Skeletal muscle satellite cell (primary cell): ENCODE measurements at regions not wholly inside any gene's neighbourhood (a gene's known extent, or its start where the extent isn't known, plus 50 kb on each side); places are given as distances from the start of the nearest gene placed in this dataset.

Experiments used
- H3K27me3 ChIP-seq: 2 replicates; pipeline ENCODE4 v1.7.0; 2013; ENCODE audit warnings: low read length; ENCODE audit not compliant: control insufficient read depth, insufficient read depth
- H3K36me3 ChIP-seq: 2 replicates; pipeline ENCODE4 v1.7.0; 2013; ENCODE audit warnings: mild to moderate bottlenecking, control low read depth, low read length; ENCODE audit not compliant: insufficient read depth
- H3K4me1 ChIP-seq: 2 replicates; pipeline ENCODE4 v1.7.0; 2013; ENCODE audit warnings: low read length; ENCODE audit not compliant: control insufficient read depth, insufficient read depth
- H3K4me2 ChIP-seq: 2 replicates; pipeline ENCODE4 v1.7.0; 2013; ENCODE audit warnings: mild to moderate bottlenecking, low read length
- H3K4me3 ChIP-seq: 2 replicates; pipeline ENCODE4 v1.7.0; 2013; ENCODE audit warnings: low read length
- H3K9ac ChIP-seq: 2 replicates; pipeline ENCODE4 v1.7.0; 2013; ENCODE audit warnings: mild to moderate bottlenecking, low read depth, low read length, moderate library complexity
- H3K9me3 ChIP-seq: replicated peaks from 2 replicates; pipeline ENCODE4 v1.7.0; 2013; ENCODE audit warnings: mild to moderate bottlenecking, control low read depth, low read length

DNA sequence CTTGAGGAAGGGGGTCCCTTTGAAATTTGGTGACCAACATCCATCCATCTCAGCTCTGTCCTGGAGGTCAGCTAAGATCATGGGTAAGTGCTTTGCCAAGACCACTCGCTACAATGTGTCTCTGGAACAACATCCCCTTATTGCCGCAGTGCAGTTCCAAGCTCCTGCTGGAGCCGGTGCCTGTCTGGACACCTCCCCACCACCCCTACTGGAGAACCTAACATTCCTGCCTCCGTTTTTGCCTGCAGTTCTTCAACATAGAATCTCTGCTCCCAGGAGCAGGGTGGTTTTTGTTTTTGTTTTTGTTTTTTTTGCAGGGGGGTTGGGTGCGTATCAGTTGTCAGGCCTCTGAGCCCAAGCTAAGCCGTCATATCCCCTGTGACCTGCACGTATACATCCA is 51.2 kb upstream of the FXYD4 start:
- no peaks in the 10 kb centered on the region for H3K36me3 ChIP-seq
- H3K4me1 ChIP-seq, result no peaks in the 10 kb centered on the region
- H3K27me3 ChIP-seq, result peaks cover 45% of the 10 kb centered on the region
- no peak overlapping the region for H3K4me3 ChIP-seq
- H3K9me3 ChIP-seq, result no peaks in the 10 kb centered on the region
- H3K4me2 ChIP-seq, result no peak overlapping the region
- H3K9ac ChIP-seq, result no peak overlapping the region

DNA sequence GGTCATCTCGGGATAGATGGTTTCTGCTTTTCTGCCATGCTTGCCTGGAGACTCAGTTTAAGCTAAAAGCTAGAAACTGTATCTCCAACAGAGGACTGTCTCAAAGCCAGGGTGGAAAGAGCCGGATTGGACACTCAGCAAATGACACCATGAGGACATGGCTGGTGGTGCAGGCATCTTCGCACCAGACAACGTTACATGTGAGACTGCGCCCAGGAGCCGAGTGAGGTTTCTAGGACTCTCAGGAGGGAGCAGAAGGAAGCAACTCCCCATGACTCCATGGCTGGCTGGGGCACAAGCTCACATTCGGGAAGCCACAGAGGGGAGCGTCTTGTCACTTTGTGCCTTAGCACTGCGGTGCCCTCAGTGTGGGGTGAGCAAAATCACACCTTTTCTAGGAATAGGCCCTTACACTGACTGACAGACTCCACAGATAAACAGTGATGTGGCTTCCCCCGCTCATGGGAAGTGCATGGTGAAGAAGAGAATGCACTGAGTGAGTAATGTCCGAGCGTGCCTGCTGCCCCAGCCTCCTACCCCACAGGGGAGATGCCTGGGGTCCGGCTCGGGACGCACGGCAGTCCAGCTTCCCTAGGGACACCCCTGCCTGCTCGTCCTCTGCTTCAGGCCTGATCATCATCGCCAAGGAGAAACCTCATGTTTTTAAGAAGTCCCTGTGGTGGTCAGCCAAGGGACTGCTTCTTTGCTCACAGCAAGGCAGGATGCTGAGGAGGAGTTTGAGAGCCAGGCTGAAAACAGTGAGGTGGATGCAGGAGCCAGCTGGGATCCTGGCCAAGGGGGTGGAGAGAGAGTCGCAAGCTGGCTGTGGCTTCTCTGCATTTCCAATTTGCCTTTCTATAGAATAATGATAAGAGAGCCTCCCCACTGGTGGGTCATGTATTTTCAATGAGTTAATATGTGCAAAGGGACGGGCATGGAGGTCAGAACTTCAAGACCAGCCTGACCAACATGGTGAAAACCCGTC is 52.2 kb upstream of the FXYD4 start:
- Histone ChIP-seq H3K4me1 (no peaks in the 10 kb centered on the region), H3K4me2 (no peak overlapping the region), H3K36me3 (no peaks in the 10 kb centered on the region), H3K27me3 (peaks cover 45% of the 10 kb centered on the region), H3K9me3 (no peaks in the 10 kb centered on the region), H3K9ac (no peak overlapping the region), H3K4me3 (no peak overlapping the region)

DNA sequence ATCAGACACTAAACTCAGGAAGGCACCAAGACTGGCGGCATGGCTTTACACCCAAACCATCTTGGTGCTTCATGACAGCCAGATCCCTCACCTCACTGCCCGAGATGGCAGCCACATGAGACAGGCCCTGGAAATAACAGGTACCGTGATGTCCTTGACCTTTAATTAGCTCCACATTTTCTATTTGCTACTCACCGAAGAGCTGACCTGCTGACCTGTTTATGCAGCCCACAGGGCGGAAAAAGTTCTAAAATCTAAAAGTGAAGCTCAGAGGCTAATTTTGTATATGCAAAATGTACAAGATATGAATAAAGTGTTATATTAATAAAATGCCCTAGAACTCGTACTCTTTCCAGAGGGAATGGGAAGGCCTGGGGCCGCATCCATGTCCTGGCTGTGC is 51.6 kb upstream of the RASGEF1A start:
- Histone ChIP-seq H3K4me2 (no peak overlapping the region), H3K4me1 (no peaks in the 10 kb centered on the region), H3K9me3 (no peaks in the 10 kb centered on the region), H3K36me3 (no peaks in the 10 kb centered on the region), H3K27me3 (peaks cover 52% of the 10 kb centered on the region), H3K4me3 (no peak overlapping the region), H3K9ac (no peak overlapping the region)

DNA sequence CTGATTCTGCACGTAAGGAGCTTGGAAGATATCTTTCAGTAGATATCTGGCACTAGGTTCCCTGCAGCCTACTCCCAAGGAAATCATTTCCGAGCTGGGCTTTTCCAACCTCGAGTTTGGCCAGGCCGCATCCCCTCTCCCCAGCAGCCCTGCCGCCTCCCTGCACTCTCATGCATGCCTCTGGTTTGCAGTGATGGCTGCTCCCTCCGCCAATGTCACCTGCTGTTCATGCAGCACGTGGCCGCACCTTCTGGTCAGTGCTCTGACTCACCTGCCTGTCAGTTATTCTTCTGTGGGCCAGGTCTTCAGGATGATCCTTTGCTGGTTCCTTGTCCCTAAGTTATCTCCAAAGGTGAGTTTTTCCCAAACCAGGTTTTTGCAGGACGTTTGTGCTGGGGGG is 50.6 kb upstream of the RASGEF1A start:
- Histone ChIP-seq H3K36me3 (no peaks in the 10 kb centered on the region), H3K9ac (no peak overlapping the region), H3K4me2 (no peak overlapping the region), H3K27me3 (peaks cover 50% of the 10 kb centered on the region), H3K9me3 (no peaks in the 10 kb centered on the region), H3K4me1 (no peaks in the 10 kb centered on the region), H3K4me3 (no peak overlapping the region)

DNA sequence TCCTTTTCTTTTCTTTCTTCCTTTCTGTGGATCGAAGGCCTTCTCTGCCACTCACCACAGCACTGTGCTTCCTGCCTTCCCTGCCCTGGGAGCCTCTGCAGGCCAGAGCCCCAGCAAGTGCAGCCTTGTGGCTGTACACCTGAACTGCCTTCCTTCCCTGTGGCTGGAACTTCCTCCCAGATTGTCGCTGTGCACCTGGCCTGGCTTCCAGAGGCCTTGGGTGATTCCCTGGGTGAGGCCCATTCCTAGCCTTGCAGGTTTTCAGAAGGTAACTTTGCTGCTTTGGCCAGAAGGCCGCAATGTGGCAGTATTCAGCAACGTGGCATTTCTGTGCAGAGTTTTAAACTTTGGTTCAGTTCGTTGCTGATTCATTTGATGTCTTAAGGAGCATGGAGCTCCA is 50.1 kb upstream of the RASGEF1A start:
- H3K4me1 ChIP-seq, result no peaks in the 10 kb centered on the region
- no peak overlapping the region for H3K9ac ChIP-seq
- H3K36me3 ChIP-seq, result no peaks in the 10 kb centered on the region
- H3K4me3 ChIP-seq, result no peak overlapping the region
- H3K27me3 ChIP-seq, result peaks cover 46% of the 10 kb centered on the region
- H3K4me2 ChIP-seq, result no peak overlapping the region
- H3K9me3 ChIP-seq, result no peaks in the 10 kb centered on the region
